HEK293 (cell line): ENCODE measurements at regions not wholly inside any gene's neighbourhood (a gene's known extent, or its start where the extent isn't known, plus 50 kb on each side); places are given as distances from the start of the nearest gene placed in this dataset.

ENCODE experiments used
- SP3 ChIP-seq: fragments of 450-650 bp; formaldehyde crosslinking; IDR thresholded peaks from 2 replicates; pipeline ENCODE4 v1.5.1; 2016; ENCODE audit warnings: missing biosample characterization, missing genetic modification characterization
- TCF7L2 ChIP-seq: IDR thresholded peaks from 2 replicates; pipeline ENCODE4 v1.6.1; 2011; ENCODE audit warnings: low read depth, mild to moderate bottlenecking, inconsistent platforms, low read length, moderate library complexity, borderline replicate concordance
- ZBTB7A ChIP-seq: fragments of 450-650 bp; formaldehyde crosslinking; IDR thresholded peaks from 2 replicates; pipeline ENCODE4 v1.5.1; 2016; ENCODE audit warnings: low read depth, missing biosample characterization, missing genetic modification characterization
- ZNF239 ChIP-seq: fragments of 450-650 bp; formaldehyde crosslinking; IDR thresholded peaks from 2 replicates; pipeline ENCODE4 v1.5.1; 2016; ENCODE audit warnings: missing biosample characterization, missing genetic modification characterization
- ZNF501 ChIP-seq: fragments of 450-650 bp; formaldehyde crosslinking; IDR thresholded peaks from 2 replicates; pipeline ENCODE4 v1.5.1; 2016; ENCODE audit warnings: missing biosample characterization, missing genetic modification characterization
- TF ChIP-seq, protein P1 (sequence below): fragments of 450-650 bp; formaldehyde crosslinking; IDR thresholded peaks from 2 replicates; pipeline ENCODE4 v1.5.1; 2016; ENCODE audit warnings: missing biosample characterization, missing genetic modification characterization
- TF ChIP-seq, protein P2 (sequence below): fragments of 450-650 bp; formaldehyde crosslinking; IDR thresholded peaks from 2 replicates; pipeline ENCODE4 v1.5.1; 2016; ENCODE audit warnings: missing biosample characterization, missing genetic modification characterization

DNA sequence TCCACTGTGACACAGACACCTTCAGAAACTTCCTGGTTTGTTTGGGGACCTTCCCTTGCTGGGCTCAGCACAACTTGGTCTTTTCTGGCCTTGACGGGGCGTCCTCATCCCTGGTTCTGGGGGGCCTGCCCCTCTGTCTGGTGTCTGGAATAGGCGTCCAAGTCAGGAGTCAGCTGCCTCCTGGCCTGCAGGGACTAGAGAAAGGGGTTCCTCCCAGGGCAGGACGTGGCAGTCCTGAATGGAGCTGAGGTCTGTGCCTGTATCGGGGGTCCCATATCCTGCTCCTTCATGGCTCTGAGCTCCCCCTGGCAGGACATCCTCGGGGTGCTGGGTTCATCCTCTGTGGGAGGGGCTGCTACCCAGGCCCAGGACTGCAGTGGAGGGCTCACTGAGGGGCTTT lies 384.0 kb downstream of the TMEM121 start:
- TF ChIP-seq, protein P1, sequence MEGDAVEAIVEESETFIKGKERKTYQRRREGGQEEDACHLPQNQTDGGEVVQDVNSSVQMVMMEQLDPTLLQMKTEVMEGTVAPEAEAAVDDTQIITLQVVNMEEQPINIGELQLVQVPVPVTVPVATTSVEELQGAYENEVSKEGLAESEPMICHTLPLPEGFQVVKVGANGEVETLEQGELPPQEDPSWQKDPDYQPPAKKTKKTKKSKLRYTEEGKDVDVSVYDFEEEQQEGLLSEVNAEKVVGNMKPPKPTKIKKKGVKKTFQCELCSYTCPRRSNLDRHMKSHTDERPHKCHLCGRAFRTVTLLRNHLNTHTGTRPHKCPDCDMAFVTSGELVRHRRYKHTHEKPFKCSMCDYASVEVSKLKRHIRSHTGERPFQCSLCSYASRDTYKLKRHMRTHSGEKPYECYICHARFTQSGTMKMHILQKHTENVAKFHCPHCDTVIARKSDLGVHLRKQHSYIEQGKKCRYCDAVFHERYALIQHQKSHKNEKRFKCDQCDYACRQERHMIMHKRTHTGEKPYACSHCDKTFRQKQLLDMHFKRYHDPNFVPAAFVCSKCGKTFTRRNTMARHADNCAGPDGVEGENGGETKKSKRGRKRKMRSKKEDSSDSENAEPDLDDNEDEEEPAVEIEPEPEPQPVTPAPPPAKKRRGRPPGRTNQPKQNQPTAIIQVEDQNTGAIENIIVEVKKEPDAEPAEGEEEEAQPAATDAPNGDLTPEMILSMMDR (tag by site-specific recombination) = no peak
- TF ChIP-seq ZBTB7A (no peak), TCF7L2 (no peak), ZNF239 (tag by site-specific recombination) (no peak), SP3 (tag by site-specific recombination) (no peak), ZNF501 (tag by site-specific recombination) (no peak)
- TF ChIP-seq, protein P2, sequence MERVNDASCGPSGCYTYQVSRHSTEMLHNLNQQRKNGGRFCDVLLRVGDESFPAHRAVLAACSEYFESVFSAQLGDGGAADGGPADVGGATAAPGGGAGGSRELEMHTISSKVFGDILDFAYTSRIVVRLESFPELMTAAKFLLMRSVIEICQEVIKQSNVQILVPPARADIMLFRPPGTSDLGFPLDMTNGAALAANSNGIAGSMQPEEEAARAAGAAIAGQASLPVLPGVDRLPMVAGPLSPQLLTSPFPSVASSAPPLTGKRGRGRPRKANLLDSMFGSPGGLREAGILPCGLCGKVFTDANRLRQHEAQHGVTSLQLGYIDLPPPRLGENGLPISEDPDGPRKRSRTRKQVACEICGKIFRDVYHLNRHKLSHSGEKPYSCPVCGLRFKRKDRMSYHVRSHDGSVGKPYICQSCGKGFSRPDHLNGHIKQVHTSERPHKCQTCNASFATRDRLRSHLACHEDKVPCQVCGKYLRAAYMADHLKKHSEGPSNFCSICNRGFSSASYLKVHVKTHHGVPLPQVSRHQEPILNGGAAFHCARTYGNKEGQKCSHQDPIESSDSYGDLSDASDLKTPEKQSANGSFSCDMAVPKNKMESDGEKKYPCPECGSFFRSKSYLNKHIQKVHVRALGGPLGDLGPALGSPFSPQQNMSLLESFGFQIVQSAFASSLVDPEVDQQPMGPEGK (tag by site-specific recombination) = no peak
